ENCODE measurements at regions not wholly inside any gene's neighbourhood (a gene's known extent, or its start where the extent isn't known, plus 50 kb on each side); places are given as distances from the start of the nearest gene placed in this dataset.

DNA sequence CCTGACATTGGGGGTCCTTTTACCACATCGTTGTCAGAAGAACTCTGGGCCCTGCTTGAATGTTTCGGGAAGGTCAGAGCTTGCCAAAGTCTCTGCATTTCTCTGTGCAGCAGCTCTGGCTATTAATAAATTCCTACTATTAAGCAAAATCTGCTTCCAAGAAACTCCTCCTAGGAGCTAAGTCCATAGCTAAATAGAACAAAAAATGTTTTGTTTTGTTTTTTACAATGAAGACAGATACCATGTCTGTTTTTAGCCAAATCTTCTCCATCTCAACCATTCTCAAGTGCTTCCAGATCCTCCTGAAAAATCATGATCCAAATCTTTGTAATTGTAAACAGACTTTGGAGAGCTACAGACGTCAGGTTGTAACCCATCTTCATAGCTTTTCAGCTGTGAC, 161.6 kb downstream of the SPATA18 start:
- BruUV-seq (replicated peaks), result no TSS peak
- Histone ChIP-seq H3K36me3 (ENCODE audit: control insufficient read depth in 2 of 2, extremely low read depth in 1 of 2, insufficient read depth in 2 of 2, low read length in 2 of 2) (no peaks in the 10 kb centered on the region), H3K27me3 (ENCODE audit: control insufficient read depth in 2 of 2, insufficient read depth in 2 of 2, low read length in 2 of 2) (no peaks in the 10 kb centered on the region), H3K4me3 (replicated peaks in 1 of 3; ENCODE audit: insufficient read depth in 1 of 3, low read depth in 1 of 3, low read length in 3 of 3) (no peak overlapping the region), H3K9ac (replicated peaks; ENCODE audit: extremely low read depth, insufficient read depth, low read length) (no peak overlapping the region), H3K79me2 (ENCODE audit: control insufficient read depth, insufficient read depth, low read length) (no peaks in the 10 kb centered on the region), H3K27ac (ENCODE audit: insufficient read depth, low read depth, low read length) (no peak overlapping the region), H2AFZ (ENCODE audit: low read depth, low read length) (no peak overlapping the region), H3K4me1 (ENCODE audit: control insufficient read depth, extremely low read depth, insufficient read depth, low read length) (no peaks in the 10 kb centered on the region), H4K20me1 (replicated peaks; ENCODE audit: control insufficient read depth, extremely low read depth, insufficient read depth, low read length) (no peaks in the 10 kb centered on the region), H3K9me3 (replicated peaks; ENCODE audit: control insufficient read depth, insufficient read depth, low read length) (no peaks in the 10 kb centered on the region), H3K9me1 (replicated peaks; ENCODE audit: control insufficient read depth, extremely low read depth, insufficient read depth, low read length) (no peaks in the 10 kb centered on the region), H3K4me2 (ENCODE audit: insufficient read depth, low read length) (no peak overlapping the region)
- FAIRE-seq (no peak), DNase-seq (ENCODE audit: low read depth, low spot score) (no peak)
- TF ChIP-seq MYC (IDR thresholded peaks at IDR 0.05; ENCODE audit: low read depth, low read length) (no peak), FOS (IDR thresholded peaks at IDR 0.05; ENCODE audit: borderline replicate concordance, insufficient read depth, low read length) (no peak), POLR2AphosphoS5 (IDR thresholded peaks at IDR 0.05; ENCODE audit: insufficient read depth, low read depth, low read length) (no peak), JUN (IDR thresholded peaks at IDR 0.05; ENCODE audit: borderline replicate concordance, insufficient read depth, insufficient read length, low read depth) (no peak), POLR2A (IDR thresholded peaks at IDR 0.05; ENCODE audit: low read depth, low read length) (no peak), EZH2 (IDR thresholded peaks at IDR 0.05; ENCODE audit: borderline replicate concordance, low read depth, low read length, severe bottlenecking) (no peak), GATA2 (IDR thresholded peaks at IDR 0.05; ENCODE audit: insufficient read depth, insufficient read length, low read depth, low read length) (no peak), MAX (IDR thresholded peaks at IDR 0.05; ENCODE audit: insufficient read depth, insufficient read length) (no peak), CTCF (IDR thresholded peaks at IDR 0.05; ENCODE audit: extremely low read depth in 1 of 2, insufficient read depth in 1 of 2, low read depth in 1 of 2, low read length in 2 of 2) (no peak)
- ChIA-PET CTCF (no interaction called here), POLR2A (no interaction called here)
- intact Hi-C loops (cut with micrococcal nuclease), result no loop called here
- dilution Hi-C loops (cut with MboI; ENCODE audit: extremely low pct_ligation_motif_present, low sequenced_read_pairs), result no loop called here
